EL (cell line): ENCODE measurements at regions not wholly inside any gene's neighbourhood (a gene's known extent, or its start where the extent isn't known, plus 50 kb on each side); places are given as distances from the start of the nearest gene placed in this dataset.

Experiments used
- DNase-seq: peaks from one replicate; pipeline ENCODE4 v3.0.0-alpha.2; 2016

GRCh38 chrX:5829469-5829868 is 399.2 kb downstream of the NLGN4X start:
- DNase-seq: no peak

DNA sequence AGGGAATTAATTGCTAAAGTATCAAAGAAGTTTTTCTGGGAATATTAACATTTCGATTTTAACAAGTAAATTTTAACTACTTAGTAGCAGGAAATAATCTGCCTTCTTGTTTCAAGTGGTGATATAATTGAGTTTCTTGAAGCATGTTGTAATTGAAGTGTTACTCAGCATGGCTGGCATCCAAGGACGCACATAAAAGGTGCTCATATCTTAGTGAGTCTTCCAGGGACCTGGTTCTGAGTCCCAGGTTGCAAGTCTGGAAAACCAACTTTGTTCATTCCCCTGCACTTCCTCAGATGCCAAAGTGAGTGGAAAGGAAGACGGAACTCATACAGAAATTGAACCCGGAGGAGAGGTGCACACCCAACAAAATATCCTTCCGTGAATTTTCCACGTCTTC is 399.6 kb downstream of the NLGN4X start:
- DNase-seq: no peak

- no peak for DNase-seq
These were observed 404.8 kb downstream of the NLGN4X start for GRCh38 chrX:5823903-5824302.

DNA sequence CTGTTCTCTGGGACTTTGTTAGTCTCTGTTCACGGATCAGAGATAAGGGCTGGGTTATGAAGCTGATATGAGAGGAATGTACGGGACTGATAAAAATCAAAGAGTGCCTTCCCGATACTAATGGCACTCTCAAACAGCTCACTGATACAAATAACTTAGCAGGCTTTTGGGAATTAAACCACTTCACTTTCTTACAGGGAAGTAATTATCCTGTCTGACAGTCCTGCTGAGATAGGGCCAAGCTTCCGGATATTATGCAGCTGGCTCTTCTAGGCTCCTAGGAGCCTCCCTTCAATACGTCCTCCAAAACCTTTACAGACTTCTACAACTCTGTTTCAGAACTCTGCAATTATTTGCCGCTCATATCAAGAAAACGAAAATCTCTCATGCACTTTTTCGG is 418.0 kb downstream of the NLGN4X start:
- DNase-seq: no peak

DNA sequence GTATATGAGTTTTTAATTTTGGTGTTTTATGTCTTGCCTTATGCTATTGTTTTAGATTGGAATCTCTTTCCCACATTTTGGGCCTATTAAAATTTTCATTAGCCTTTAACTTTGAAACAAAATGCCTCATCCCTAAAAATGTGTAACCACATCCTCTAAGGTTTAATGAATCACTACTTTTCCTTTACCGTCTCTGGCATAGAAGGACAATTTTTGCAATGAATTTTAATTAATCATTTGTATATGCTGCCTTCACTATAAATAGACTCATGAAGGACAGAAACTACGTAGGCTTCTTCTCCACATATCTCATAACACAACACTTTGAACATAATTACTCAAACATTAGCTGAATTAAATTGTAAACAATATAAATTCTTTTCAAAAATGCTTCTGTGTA is 421.5 kb downstream of the NLGN4X start:
- no peak for DNase-seq

- no peak for DNase-seq
These were observed 426.3 kb downstream of the NLGN4X start for GRCh38 chrX:5802391-5802790.

DNA sequence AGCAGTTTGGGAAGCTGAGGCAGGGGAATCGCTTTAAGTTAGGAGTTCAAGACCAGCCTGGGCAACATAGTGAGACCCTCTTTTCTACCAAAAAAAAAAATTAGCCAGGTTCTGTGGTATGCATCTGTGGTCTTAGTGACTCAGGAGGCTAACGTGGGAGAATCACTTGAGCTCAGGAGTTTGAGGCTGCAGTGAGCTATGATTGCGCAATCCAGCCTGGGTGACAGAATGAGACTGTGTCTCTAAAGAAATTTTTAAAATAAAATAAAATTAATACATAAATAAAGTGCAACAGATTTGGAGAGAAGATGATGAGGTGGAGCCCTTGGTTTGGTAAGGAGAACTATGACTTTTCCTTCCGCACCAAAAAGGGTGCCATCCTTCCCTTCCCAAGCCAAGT is 436.9 kb downstream of the NLGN4X start:
- no peak for DNase-seq

- no peak for DNase-seq
These were observed 439.8 kb downstream of the NLGN4X start for GRCh38 chrX:5788910-5789309.

DNA sequence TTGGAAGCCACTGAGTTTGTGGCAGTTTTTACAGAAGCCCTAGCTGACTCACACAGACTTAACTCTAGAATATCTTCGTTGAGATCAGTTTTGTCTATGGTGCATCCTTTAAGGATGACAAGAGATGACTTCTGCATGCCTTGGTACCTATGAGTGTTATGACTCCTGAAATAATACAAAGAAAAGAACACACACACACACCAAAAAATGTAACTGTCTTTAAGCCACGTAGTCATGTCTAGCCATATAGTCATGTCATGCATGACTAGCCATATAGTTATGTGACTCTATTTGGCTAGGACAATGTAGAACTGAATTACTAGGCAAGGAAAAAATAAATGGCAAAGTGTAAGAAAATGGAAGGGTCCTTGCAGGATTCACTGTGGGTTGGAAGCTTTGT is 447.8 kb downstream of the NLGN4X start:
- no peak for DNase-seq

GRCh38 chrX:5775846-5776430 is 452.7 kb downstream of the NLGN4X start:
- no peak for DNase-seq

- no peak for DNase-seq
These were observed 454.2 kb downstream of the NLGN4X start for GRCh38 chrX:5774446-5774845.

- no peak for DNase-seq
These were observed 457.2 kb downstream of the NLGN4X start for GRCh38 chrX:5771441-5771840.

DNA sequence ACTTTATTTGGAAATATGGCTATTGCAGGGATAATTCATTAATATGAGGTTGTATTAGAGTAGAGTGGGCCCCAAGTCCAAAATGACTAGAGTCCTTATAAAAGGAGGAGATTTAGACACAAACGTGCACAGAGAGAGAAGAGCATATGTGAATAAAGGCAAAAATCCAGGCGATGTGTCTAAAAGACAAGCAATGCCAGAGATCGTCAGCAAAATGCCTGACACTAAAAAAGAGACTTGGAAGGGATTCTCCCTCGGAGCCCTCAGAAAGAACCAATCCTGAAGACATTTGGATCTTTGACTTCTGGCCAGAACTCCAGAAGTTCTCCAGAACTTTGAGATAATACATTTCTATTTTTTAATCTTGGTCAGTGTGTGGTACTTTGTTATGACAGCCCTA is 472.1 kb downstream of the NLGN4X start:
- no peak for DNase-seq

- DNase-seq: no peak
These were observed 475.4 kb downstream of the NLGN4X start for GRCh38 chrX:5753291-5753690.

GRCh38 chrX:5752831-5753230 is 475.8 kb downstream of the NLGN4X start:
- no peak for DNase-seq

DNA sequence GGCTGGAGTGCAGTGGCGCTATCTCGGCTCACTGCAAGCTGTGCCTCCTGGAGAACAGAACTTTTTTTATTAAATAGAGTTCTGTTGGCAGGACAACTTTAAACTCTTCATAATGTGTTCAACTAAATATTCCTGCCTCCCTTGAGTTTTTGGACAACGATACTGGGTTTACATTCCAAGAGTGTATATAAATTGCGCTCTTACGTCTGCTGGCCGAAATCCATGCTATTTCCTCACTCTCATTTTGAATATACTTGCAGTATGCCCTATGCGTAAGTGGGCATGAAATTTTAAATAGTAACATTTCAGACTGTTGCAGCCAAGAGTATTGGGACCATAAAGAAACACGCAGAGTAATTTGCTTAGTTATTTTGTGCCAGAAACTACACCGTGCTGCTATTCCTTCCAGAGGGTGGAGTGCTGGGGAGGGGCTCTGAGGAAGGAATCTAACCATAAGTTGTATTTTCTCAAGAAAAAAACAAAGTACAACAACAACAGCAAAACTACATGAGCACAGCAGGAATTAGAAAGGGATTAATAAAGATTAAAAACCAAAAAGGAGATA is 480.0 kb downstream of the NLGN4X start:
- no peak for DNase-seq

GRCh38 chrX:5746231-5746630 is 482.4 kb downstream of the NLGN4X start:
- no peak for DNase-seq

- no peak for DNase-seq
These were observed 495.2 kb downstream of the NLGN4X start for GRCh38 chrX:5733501-5733900.

- DNase-seq: no peak
These were observed 498.1 kb downstream of the NLGN4X start for GRCh38 chrX:5730556-5730955.

GRCh38 chrX:5726224-5726623 is 502.4 kb downstream of the NLGN4X start:
- no peak for DNase-seq

GRCh38 chrX:5724123-5724522 is 504.5 kb downstream of the NLGN4X start:
- no peak for DNase-seq

GRCh38 chrX:5718651-5719050 is 510.0 kb downstream of the NLGN4X start:
- DNase-seq: no peak

DNA sequence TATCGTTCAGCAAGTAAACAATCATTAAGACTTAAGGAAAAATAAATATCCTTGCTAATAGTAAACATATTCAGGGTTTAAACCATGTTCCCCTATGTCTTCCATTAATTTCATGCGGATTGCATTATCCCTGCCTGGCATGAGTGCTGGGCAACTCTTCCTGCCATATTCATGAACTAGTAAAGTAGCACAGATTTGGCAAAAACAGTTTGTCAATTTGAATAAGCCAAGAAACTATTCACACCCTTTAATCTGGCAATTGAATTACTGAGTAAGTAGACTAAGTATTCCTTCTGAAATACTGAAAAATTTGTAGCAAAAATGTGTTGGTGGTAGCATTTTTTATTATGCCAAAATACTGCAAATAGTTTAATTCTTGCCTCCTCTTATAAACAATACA is 512.0 kb downstream of the NLGN4X start:
- no peak for DNase-seq

- no peak for DNase-seq
These were observed 520.4 kb downstream of the NLGN4X start for GRCh38 chrX:5708251-5708650.

DNA sequence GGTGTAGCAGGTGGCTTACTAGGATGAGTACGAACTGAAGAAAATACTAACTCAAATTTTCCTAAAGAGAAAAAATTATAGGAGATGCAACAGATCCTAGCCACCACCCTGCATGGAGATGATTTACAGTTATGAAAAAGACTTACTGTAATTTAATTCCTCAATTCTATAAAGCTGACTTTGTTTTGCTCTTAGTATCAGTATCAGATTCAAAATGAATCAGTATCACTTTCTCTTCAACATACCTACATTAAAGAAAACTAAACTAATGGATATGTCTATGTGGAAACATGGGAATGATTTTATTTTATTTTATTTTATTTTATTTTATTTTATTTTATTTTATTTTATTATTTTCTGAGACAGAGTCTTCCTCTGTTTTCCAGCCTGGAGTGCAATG is 525.8 kb downstream of the NLGN4X start:
- no peak for DNase-seq

DNA sequence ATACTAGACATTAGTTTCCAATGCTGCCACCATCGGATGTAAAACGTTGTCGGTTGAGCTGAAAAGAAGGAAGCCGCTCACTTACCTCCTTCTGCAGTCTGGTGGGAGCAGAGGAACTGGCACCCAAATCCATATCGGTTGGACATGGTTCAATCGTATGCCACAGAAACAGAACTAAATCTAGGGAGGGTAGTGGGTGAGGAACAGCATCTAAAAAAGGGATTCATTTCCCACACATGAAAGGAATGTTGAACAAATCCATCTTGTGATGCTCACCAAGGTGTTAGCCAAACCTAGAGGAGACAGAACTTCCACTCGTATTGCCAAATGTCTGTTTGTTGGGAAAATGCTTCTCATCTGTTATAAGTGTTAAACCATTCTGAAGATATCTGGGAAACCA is 532.7 kb downstream of the NLGN4X start:
- DNase-seq: no peak
